ENCODE measurements at regions not wholly inside any gene's neighbourhood (a gene's known extent, or its start where the extent isn't known, plus 50 kb on each side); places are given as distances from the start of the nearest gene placed in this dataset.
"Not testable (repeated sequence)": the region's sequence is repeated elsewhere in the genome, so short reads cannot be mapped to it uniquely, and the experiment has no call there.

DNA sequence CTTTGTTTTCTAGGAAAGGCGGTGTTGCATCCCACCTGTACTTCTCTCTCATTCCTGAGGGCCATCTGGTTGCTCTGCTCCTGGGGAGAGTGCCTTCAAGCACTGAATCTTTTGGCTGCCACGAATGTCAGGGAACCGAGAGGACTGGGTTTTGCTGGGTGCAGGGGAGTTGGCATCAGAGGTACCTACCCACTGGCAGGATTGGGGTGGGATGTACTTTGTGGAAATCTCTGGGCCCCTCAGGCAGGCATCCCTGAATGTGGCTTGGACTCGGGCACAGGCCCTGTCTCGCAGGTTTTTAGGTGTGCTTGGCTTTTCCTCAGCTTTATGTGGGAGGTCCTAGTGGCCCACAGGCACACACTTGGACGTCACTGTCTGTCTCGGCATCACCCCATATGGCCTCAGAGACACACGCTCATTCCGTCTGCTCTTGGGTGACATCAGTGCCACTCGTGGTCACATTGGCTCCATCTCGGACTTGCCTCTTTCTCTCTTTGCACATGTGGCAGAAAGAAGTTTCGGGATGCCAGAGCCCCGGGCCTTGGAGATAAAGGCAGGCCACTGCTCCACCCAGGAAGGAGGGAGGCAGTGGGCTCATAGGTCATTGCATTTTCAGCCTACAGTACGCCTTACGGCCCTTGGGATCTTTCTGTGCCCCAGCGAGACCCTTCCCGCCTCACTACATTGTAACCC lies 325.6 kb downstream of the ZNF716 start:
- H2BK20ac ChIP-seq (ENCODE audit: low read depth, low read length, poor library complexity, severe bottlenecking), result no peak overlapping the region
- H3K4me1 Mint-ChIP-seq, result no peaks in the 10 kb centered on the region
- H3K14ac ChIP-seq (ENCODE audit: insufficient read depth, low read length), result no peak overlapping the region
- H3K23me2 ChIP-seq (ENCODE audit: insufficient read length, low read depth, low read length, poor library complexity, severe bottlenecking), result no peaks in the 10 kb centered on the region
- no peak overlapping the region for H3K4ac ChIP-seq (ENCODE audit: low read depth, low read length)
- peaks cover 71% of the 10 kb centered on the region for H3K9me3 ChIP-seq (ENCODE audit: control insufficient read depth, low read depth, low read length)
- H3K56ac ChIP-seq (ENCODE audit: insufficient read length, low read depth, low read length), result no peak overlapping the region
- no peak for DNase-seq
- no CpG with 5 or more reads among the region's 17 CpGs for WGBS (ENCODE audit: extremely low coverage, insufficient read length, low lambda C conversion rate)
- H3K18ac ChIP-seq (ENCODE audit: insufficient read length, low read depth, low read length), result no peak overlapping the region
- H3K27ac ChIP-seq (ENCODE audit: insufficient read length, low read depth, low read length), result no peak overlapping the region
- H2BK15ac ChIP-seq (ENCODE audit: low read depth, low read length), result no peak overlapping the region
- H3K27ac Mint-ChIP-seq, result no peak overlapping the region
- no peaks in the 10 kb centered on the region for H3K4me1 ChIP-seq (ENCODE audit: insufficient read depth, low read length)
- no peak overlapping the region for H2AK5ac ChIP-seq (ENCODE audit: insufficient read length, low read length)
- H3K4me3 Mint-ChIP-seq, result no peak overlapping the region
- H2BK12ac ChIP-seq (ENCODE audit: insufficient read length, low read depth, low read length), result no peak overlapping the region
- no peaks in the 10 kb centered on the region for H3K27me3 ChIP-seq (ENCODE audit: insufficient read depth, low read length)
- H3K79me2 ChIP-seq (ENCODE audit: insufficient read depth, low read length), result no peaks in the 10 kb centered on the region
- H3K9ac ChIP-seq (ENCODE audit: extremely low read depth, insufficient read length, low read length), result no peak overlapping the region
- H3T11ph ChIP-seq (ENCODE audit: low read length), result no peak overlapping the region
- no peak overlapping the region for H4K5ac ChIP-seq (ENCODE audit: insufficient read length, low read depth, low read length)
- H4K91ac ChIP-seq (ENCODE audit: insufficient read length, low read depth, low read length), result no peak overlapping the region
- H2BK120ac ChIP-seq (ENCODE audit: low read depth, low read length, poor library complexity, severe bottlenecking), result no peak overlapping the region
- no peak overlapping the region for H2AFZ ChIP-seq (ENCODE audit: low read length)
- H4K8ac ChIP-seq (replicated peaks; ENCODE audit: insufficient read length, low read depth, low read length), result no peak overlapping the region
- H3K36me3 Mint-ChIP-seq (ENCODE audit: insufficient read depth in 1 of 3, low read depth in 3 of 3), result peaks cover 32 to 49% (median 44%) of the 10 kb centered on the region in 3 experiments
- H3K27me3 Mint-ChIP-seq (ENCODE audit: low read depth), result peaks cover 4% of the 10 kb centered on the region
- H3K4me2 ChIP-seq (ENCODE audit: insufficient read depth, insufficient read length, low read length), result no peak overlapping the region
- H4K20me1 ChIP-seq (ENCODE audit: control insufficient read depth, insufficient read depth, insufficient read length), result no peaks in the 10 kb centered on the region
- H3K23ac ChIP-seq (ENCODE audit: insufficient read length, low read depth, low read length), result no peak overlapping the region
- peaks cover 93 to 99% of the 10 kb centered on the region in 2 experiments for H3K9me3 Mint-ChIP-seq
- TF ChIP-seq, protein P1, sequence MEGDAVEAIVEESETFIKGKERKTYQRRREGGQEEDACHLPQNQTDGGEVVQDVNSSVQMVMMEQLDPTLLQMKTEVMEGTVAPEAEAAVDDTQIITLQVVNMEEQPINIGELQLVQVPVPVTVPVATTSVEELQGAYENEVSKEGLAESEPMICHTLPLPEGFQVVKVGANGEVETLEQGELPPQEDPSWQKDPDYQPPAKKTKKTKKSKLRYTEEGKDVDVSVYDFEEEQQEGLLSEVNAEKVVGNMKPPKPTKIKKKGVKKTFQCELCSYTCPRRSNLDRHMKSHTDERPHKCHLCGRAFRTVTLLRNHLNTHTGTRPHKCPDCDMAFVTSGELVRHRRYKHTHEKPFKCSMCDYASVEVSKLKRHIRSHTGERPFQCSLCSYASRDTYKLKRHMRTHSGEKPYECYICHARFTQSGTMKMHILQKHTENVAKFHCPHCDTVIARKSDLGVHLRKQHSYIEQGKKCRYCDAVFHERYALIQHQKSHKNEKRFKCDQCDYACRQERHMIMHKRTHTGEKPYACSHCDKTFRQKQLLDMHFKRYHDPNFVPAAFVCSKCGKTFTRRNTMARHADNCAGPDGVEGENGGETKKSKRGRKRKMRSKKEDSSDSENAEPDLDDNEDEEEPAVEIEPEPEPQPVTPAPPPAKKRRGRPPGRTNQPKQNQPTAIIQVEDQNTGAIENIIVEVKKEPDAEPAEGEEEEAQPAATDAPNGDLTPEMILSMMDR (conservative IDR thresholded peaks at IDR 0.05), result no peak
- H3K79me1 ChIP-seq (ENCODE audit: insufficient read depth, low read depth, low read length, poor library complexity, severe bottlenecking), result no peaks in the 10 kb centered on the region
- no peak overlapping the region for H2BK5ac ChIP-seq (ENCODE audit: insufficient read length, low read length)

DNA sequence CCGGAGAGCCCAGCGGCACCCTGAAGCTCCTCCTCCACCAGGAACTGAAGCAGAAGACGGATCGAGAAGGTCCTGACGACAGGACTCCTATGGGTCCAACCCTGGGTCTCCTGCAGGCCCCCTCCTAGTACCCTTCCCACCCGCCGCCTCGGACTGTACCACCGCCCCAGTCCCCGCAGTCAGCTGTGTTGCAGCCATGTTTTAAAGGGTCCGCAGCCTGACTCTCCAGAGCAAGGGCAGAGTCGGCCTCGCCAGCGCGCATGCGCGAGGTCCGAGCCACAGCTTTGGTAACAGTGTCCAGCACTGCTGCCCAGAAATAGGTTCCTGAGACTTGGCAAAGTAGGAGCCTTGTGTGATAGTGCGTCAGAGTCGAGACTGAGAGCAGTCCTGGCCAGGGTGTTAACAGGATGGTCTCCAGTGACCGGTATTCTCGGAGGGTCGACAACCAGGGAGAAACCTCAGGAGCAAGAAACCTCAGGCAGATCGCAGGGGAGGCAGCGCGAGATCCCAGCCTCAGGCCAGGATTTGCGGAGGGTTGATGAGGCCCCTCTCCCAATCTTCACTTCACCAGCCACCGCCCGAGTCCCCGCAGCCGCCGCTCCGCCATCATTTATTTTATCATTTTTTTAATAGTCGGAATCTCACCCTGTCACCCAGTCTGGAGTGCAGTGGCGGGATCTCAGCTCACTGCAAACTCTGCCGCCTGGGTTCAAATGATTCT lies 326.3 kb downstream of the ZNF716 start:
- H4K8ac ChIP-seq (replicated peaks; ENCODE audit: insufficient read length, low read depth, low read length); H4K20me1 ChIP-seq (ENCODE audit: control insufficient read depth, insufficient read depth, insufficient read length); H3K4me1 Mint-ChIP-seq; H3K79me1 ChIP-seq (ENCODE audit: insufficient read depth, low read depth, low read length, poor library complexity, severe bottlenecking); H2BK15ac ChIP-seq (ENCODE audit: low read depth, low read length); H3T11ph ChIP-seq (ENCODE audit: low read length); H3K27me3 ChIP-seq (ENCODE audit: insufficient read depth, low read length); H3K18ac ChIP-seq (ENCODE audit: insufficient read length, low read depth, low read length); H3K27ac ChIP-seq (ENCODE audit: insufficient read length, low read depth, low read length); H3K27ac Mint-ChIP-seq; H3K4me3 Mint-ChIP-seq; H3K14ac ChIP-seq (ENCODE audit: insufficient read depth, low read length); H2AK5ac ChIP-seq (ENCODE audit: insufficient read length, low read length); H3K27me3 Mint-ChIP-seq (ENCODE audit: low read depth); H2AFZ ChIP-seq (ENCODE audit: low read length); H4K91ac ChIP-seq (ENCODE audit: insufficient read length, low read depth, low read length); H4K5ac ChIP-seq (ENCODE audit: insufficient read length, low read depth, low read length); H3K9ac ChIP-seq (ENCODE audit: extremely low read depth, insufficient read length, low read length); H2BK5ac ChIP-seq (ENCODE audit: insufficient read length, low read length); H3K23ac ChIP-seq (ENCODE audit: insufficient read length, low read depth, low read length); H3K4me1 ChIP-seq (ENCODE audit: insufficient read depth, low read length); H3K79me2 ChIP-seq (ENCODE audit: insufficient read depth, low read length); H2BK12ac ChIP-seq (ENCODE audit: insufficient read length, low read depth, low read length); H3K56ac ChIP-seq (ENCODE audit: insufficient read length, low read depth, low read length); H2BK120ac ChIP-seq (ENCODE audit: low read depth, low read length, poor library complexity, severe bottlenecking); H2BK20ac ChIP-seq (ENCODE audit: low read depth, low read length, poor library complexity, severe bottlenecking); DNase-seq; H3K23me2 ChIP-seq (ENCODE audit: insufficient read length, low read depth, low read length, poor library complexity, severe bottlenecking); H3K4me2 ChIP-seq (ENCODE audit: insufficient read depth, insufficient read length, low read length); H3K4ac ChIP-seq (ENCODE audit: low read depth, low read length): not testable (repeated sequence)
- no CpG with 5 or more reads among the region's 36 CpGs for WGBS (ENCODE audit: extremely low coverage, insufficient read length, low lambda C conversion rate)
- peaks cover 71% of the 10 kb centered on the region for H3K9me3 ChIP-seq (ENCODE audit: control insufficient read depth, low read depth, low read length)
- H3K9me3 Mint-ChIP-seq, result peaks cover 91 to 95% of the 10 kb centered on the region in 2 experiments
- H3K36me3 Mint-ChIP-seq (ENCODE audit: insufficient read depth in 1 of 3, low read depth in 3 of 3), result peaks cover 26 to 43% (median 39%) of the 10 kb centered on the region in 3 experiments

Measured in H9 (cell line).